Endothelial cell of hepatic sinusoid (primary cell): ENCODE measurements at regions not wholly inside any gene's neighbourhood (a gene's known extent, or its start where the extent isn't known, plus 50 kb on each side); places are given as distances from the start of the nearest gene placed in this dataset.
"Not testable (repeated sequence)": the region's sequence is repeated elsewhere in the genome, so short reads cannot be mapped to it uniquely, and the experiment has no call there.

Experiments
- in situ Hi-C: cut with HindIII; loops from 2 replicates; pipeline ENCODE4 v1.10.0; 2017; ENCODE audit warnings: low sequenced_read_pairs

- in situ Hi-C loops = no loop called here
These were observed 85.5 kb downstream of the APIP start for GRCh38 chr11:34830648-34831047.

GRCh38 chr11:34830035-34830434 lies 86.1 kb downstream of the APIP start:
- in situ Hi-C loops = no loop called here

- in situ Hi-C loops = no loop called here
These were observed 89.0 kb downstream of the APIP start for GRCh38 chr11:34827228-34827627.

- in situ Hi-C loops = no loop called here
These were observed 89.8 kb downstream of the APIP start for GRCh38 chr11:34826384-34826726.

GRCh38 chr11:34825670-34826383 lies 90.4 kb downstream of the APIP start:
- in situ Hi-C loops = no loop called here

GRCh38 chr11:34825315-34825669 lies 90.9 kb downstream of the APIP start:
- in situ Hi-C loops = no loop called here

- in situ Hi-C loops = no loop called here
These were observed 91.8 kb downstream of the APIP start for GRCh38 chr11:34824425-34824824.

- in situ Hi-C loops = no loop called here
These were observed 92.5 kb downstream of the APIP start for GRCh38 chr11:34823639-34824038.

GRCh38 chr11:34823197-34823596 lies 93.0 kb downstream of the APIP start:
- in situ Hi-C loops = no loop called here

- in situ Hi-C loops = no loop called here
These were observed 96.3 kb downstream of the APIP start for GRCh38 chr11:34819740-34820482.

GRCh38 chr11:34817812-34818211 lies 98.4 kb downstream of the APIP start:
- in situ Hi-C loops = not testable (repeated sequence)

- in situ Hi-C loops = no loop called here
These were observed 99.4 kb downstream of the APIP start for GRCh38 chr11:34816698-34817213.

GRCh38 chr11:34812905-34813576 lies 103.1 kb downstream of the APIP start:
- in situ Hi-C loops = no loop called here

GRCh38 chr11:34811858-34812257 lies 104.3 kb downstream of the APIP start:
- in situ Hi-C loops = no loop called here

GRCh38 chr11:34810107-34810562 lies 106.0 kb downstream of the APIP start:
- in situ Hi-C loops = no loop called here

- in situ Hi-C loops = no loop called here
These were observed 106.7 kb downstream of the APIP start for GRCh38 chr11:34809191-34810106.

GRCh38 chr11:34806875-34807274 lies 109.3 kb downstream of the APIP start:
- in situ Hi-C loops = no loop called here

GRCh38 chr11:34805937-34806336 lies 110.2 kb downstream of the APIP start:
- in situ Hi-C loops = no loop called here

- in situ Hi-C loops = loop anchor here (5.0 kb wide), 1 partner anchor 42 kb away; no protein-coding TSS in a partner anchor
These were observed 116.3 kb downstream of the APIP start for GRCh38 chr11:34799848-34800247.

GRCh38 chr11:34798985-34799384 lies 117.2 kb downstream of the APIP start:
- in situ Hi-C loops = no loop called here

- in situ Hi-C loops = not testable (repeated sequence)
These were observed 118.7 kb downstream of the APIP start for GRCh38 chr11:34797497-34797896.
